ENCODE measurements at regions not wholly inside any gene's neighbourhood (a gene's known extent, or its start where the extent isn't known, plus 50 kb on each side); places are given as distances from the start of the nearest gene placed in this dataset.

GRCh38 chr15:69869881-69870505 is 227.7 kb downstream of the TLE3 start:
- Histone ChIP-seq H3K4me3 (no peak overlapping the region), H3K4me1 (no peaks in the 10 kb centered on the region), H3K27me3 (peaks cover 0 to 29% (median 0%) of the 10 kb centered on the region in 4 donors), H3K36me3 (no peaks in the 10 kb centered on the region), H3K27ac (replicated peaks in 1 of 4) (no peak overlapping the region), H3K9me3 (peaks cover 0 to 26% (median 21%) of the 10 kb centered on the region in 4 donors)
- intact Hi-C loops (cut with DNase I): no loop called here
- no peak for DNase-seq (ENCODE audit: extremely low spot score)
- WGBS: 80% methylated on average over 9 of the region's 9 CpGs
- TF ChIP-seq CTCF (IDR thresholded peaks at IDR 0.05): no peak
- TF ChIP-seq POLR2A (IDR thresholded peaks at IDR 0.05; ENCODE audit: low read depth): no peak
- TF ChIP-seq EP300 (IDR thresholded peaks at IDR 0.05): no peak
- no peak for TF ChIP-seq POLR2AphosphoS5 (IDR thresholded peaks at IDR 0.05)

GRCh38 chr15:69871511-69872134 is 226.1 kb downstream of the TLE3 start:
- H3K27ac ChIP-seq (replicated peaks in 1 of 4): no peak overlapping the region
- no peaks in the 10 kb centered on the region for H3K36me3 ChIP-seq
- H3K4me1 ChIP-seq: no peaks in the 10 kb centered on the region
- peaks cover 0 to 28% (median 21%) of the 10 kb centered on the region in 4 donors for H3K9me3 ChIP-seq
- intact Hi-C loops (cut with DNase I): no loop called here
- no peak for DNase-seq (ENCODE audit: extremely low spot score)
- H3K4me3 ChIP-seq: no peak overlapping the region
- H3K27me3 ChIP-seq: peaks cover 0 to 29% (median 0%) of the 10 kb centered on the region in 4 donors
- TF ChIP-seq POLR2A (IDR thresholded peaks at IDR 0.05; ENCODE audit: low read depth): no peak
- TF ChIP-seq POLR2AphosphoS5 (IDR thresholded peaks at IDR 0.05): no peak
- TF ChIP-seq CTCF (IDR thresholded peaks at IDR 0.05): no peak
- TF ChIP-seq EP300 (IDR thresholded peaks at IDR 0.05): no peak
- WGBS: 58% methylated on average over 7 of the region's 7 CpGs

GRCh38 chr15:69873807-69874206 is 223.9 kb downstream of the TLE3 start:
- H3K36me3 ChIP-seq: no peaks in the 10 kb centered on the region
- intact Hi-C loops (cut with DNase I): no loop called here
- H3K27me3 ChIP-seq: peaks cover 0 to 22% (median 0%) of the 10 kb centered on the region in 4 donors
- peaks cover 0 to 28% (median 21%) of the 10 kb centered on the region in 4 donors for H3K9me3 ChIP-seq
- no peaks in the 10 kb centered on the region for H3K4me1 ChIP-seq
- TF ChIP-seq POLR2A (IDR thresholded peaks at IDR 0.05; ENCODE audit: low read depth) (no peak), EP300 (IDR thresholded peaks at IDR 0.05) (no peak), POLR2AphosphoS5 (IDR thresholded peaks at IDR 0.05) (no peak), CTCF (IDR thresholded peaks at IDR 0.05) (no peak)
- WGBS: 75% methylated on average over 1 of the region's 1 CpG
- no peak for DNase-seq (ENCODE audit: extremely low spot score)
- no peak overlapping the region for H3K27ac ChIP-seq (replicated peaks in 1 of 4)
- H3K4me3 ChIP-seq: no peak overlapping the region

GRCh38 chr15:69874321-69874720 is 223.4 kb downstream of the TLE3 start:
- Histone ChIP-seq H3K4me3 (no peak overlapping the region), H3K36me3 (no peaks in the 10 kb centered on the region), H3K27ac (replicated peaks in 1 of 4) (no peak overlapping the region), H3K4me1 (no peaks in the 10 kb centered on the region), H3K9me3 (peaks cover 0 to 28% (median 21%) of the 10 kb centered on the region in 4 donors), H3K27me3 (peaks cover 0 to 20% (median 0%) of the 10 kb centered on the region in 4 donors)
- intact Hi-C loops (cut with DNase I): no loop called here
- TF ChIP-seq EP300 (IDR thresholded peaks at IDR 0.05): no peak
- no peak for TF ChIP-seq POLR2A (IDR thresholded peaks at IDR 0.05; ENCODE audit: low read depth)
- no peak for TF ChIP-seq CTCF (IDR thresholded peaks at IDR 0.05)
- no peak for TF ChIP-seq POLR2AphosphoS5 (IDR thresholded peaks at IDR 0.05)
- DNase-seq (ENCODE audit: extremely low spot score): no peak

Measured in esophagus muscularis mucosa (tissue), 4 donors.